Erythroblast (primary cell): ENCODE measurements at regions not wholly inside any gene's neighbourhood (a gene's known extent, or its start where the extent isn't known, plus 50 kb on each side); places are given as distances from the start of the nearest gene placed in this dataset.

Experiments
- GATA1 ChIP-seq: IDR thresholded peaks from 2 replicates; pipeline ENCODE4 v1.6.1; 2011; ENCODE audit warnings: low read depth, mild to moderate bottlenecking, control low read depth, low read length, moderate library complexity
- POLR2A ChIP-seq: IDR thresholded peaks from 2 replicates; pipeline ENCODE4 v1.6.1; 2011; ENCODE audit warnings: mild to moderate bottlenecking, low read length

DNA sequence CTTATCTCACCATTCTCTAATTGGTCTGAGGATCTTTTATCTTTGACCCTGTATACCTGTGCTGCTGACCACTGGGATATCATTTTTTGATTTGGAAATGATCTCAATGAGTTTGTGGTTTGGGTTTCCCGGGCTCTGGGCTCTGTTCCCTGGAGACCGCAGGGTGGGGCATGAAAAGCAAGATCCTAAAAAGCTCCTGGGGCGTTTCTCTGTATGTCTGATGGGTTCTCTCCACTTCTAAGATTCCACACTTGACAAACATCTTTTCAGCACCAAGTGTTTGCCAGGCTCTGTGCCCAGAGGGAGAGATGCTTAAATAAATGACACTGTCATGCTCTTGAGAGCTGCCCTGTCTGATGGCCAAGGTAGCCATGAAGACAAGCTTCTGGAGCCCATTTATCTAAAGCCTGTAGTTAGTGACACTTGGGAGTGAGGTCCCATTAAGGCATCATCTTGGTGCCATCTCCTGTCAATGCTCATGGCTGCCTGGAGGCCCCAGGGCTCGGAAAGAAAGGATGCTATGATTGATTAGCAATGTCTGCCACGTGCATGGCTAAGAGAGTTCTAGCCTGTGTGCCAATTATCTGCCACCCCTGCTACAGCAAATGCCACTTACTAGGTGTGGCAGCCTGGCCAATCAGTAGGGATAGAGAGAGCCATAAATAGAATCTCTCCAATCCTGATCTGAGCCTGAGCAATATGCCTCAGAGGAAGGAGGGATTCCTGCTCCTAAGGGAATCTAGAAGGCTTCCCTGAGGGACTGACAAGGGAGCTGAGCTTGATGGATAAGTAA is 531.6 kb downstream of the MN1 start:
- no peak for TF ChIP-seq POLR2A
- no peak for TF ChIP-seq GATA1
